OCI-LY1 (cell line): ENCODE measurements at regions not wholly inside any gene's neighbourhood (a gene's known extent, or its start where the extent isn't known, plus 50 kb on each side); places are given as distances from the start of the nearest gene placed in this dataset.

ENCODE experiments used
- CTCF ChIP-seq: fragments of 200-600 bp; sonication (generic), shearing (Covaris generic); IDR thresholded peaks from 2 replicates; pipeline ENCODE4 v1.5.1; 2017; ENCODE audit warnings: mild to moderate bottlenecking, antibody characterized with exemption, low read length, moderate library complexity, mixed read lengths
- EZH2 ChIP-seq: fragments of 200-600 bp; sonication (generic), shearing (Covaris generic); IDR thresholded peaks from 2 replicates; pipeline ENCODE4 v1.8.0; 2017; ENCODE audit warnings: borderline replicate concordance, mixed run types, mild to moderate bottlenecking, antibody characterized with exemption, low read length, moderate library complexity, mixed read lengths

DNA sequence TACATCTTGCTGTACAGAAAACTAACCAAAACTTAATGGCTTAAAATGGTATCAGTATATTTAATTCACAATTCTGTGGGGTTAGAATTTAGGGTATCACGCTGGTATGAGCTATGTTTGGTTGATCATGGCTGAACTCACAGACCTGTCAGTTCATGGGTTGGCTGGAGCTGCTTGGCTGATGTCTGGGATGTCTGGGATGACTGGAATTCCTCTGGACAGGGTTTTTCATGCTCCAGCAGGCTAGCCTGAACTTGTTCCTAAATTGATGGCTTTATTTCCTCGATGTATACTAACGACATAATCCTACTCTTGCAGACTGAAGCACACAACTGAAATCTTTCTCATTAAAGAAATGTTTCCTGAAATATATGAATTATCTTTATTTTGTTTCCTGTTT lies 338.9 kb upstream of the GBE1 start:
- TF ChIP-seq CTCF (no peak), EZH2 (no peak)
